PFSK-1 (cell line): ENCODE measurements at regions not wholly inside any gene's neighbourhood (a gene's known extent, or its start where the extent isn't known, plus 50 kb on each side); places are given as distances from the start of the nearest gene placed in this dataset.

Experiments
- FOXP2 ChIP-seq: optimal IDR thresholded peaks from 2 replicates; pipeline ENCODE3; 2011; ENCODE audit warnings: borderline replicate concordance, control low read depth, inconsistent platforms; ENCODE audit not compliant: insufficient read depth; ENCODE audit errors: extremely low read length, extremely low read depth
- POLR2AphosphoS5 ChIP-seq: IDR thresholded peaks from 2 replicates; pipeline ENCODE4 v1.6.1; 2012; ENCODE audit warnings: low read depth, mild to moderate bottlenecking, control low read depth, low read length, moderate library complexity
- REST ChIP-seq, 2 experiments: IDR thresholded peaks; 2 replicates each; pipeline versions ENCODE4 v1.6.1 to v1.8.0; 2011 to 2012; ENCODE audit warnings: low read depth in 2 of 2, low read length in 2 of 2, control low read depth in 1 of 2, inconsistent platforms in 1 of 2, mild to moderate bottlenecking in 1 of 2, moderate library complexity in 1 of 2; ENCODE audit not compliant: insufficient read depth in 1 of 2
- SIN3A ChIP-seq: IDR thresholded peaks from 2 replicates; pipeline ENCODE4 v1.6.1; 2012; ENCODE audit warnings: mild to moderate bottlenecking, low read length, moderate library complexity, borderline replicate concordance; ENCODE audit not compliant: insufficient read depth
- TAF1 ChIP-seq: IDR thresholded peaks from 2 replicates; pipeline ENCODE4 v1.6.1; 2012; ENCODE audit warnings: low read length, control low read depth, borderline replicate concordance; ENCODE audit not compliant: insufficient read depth

DNA sequence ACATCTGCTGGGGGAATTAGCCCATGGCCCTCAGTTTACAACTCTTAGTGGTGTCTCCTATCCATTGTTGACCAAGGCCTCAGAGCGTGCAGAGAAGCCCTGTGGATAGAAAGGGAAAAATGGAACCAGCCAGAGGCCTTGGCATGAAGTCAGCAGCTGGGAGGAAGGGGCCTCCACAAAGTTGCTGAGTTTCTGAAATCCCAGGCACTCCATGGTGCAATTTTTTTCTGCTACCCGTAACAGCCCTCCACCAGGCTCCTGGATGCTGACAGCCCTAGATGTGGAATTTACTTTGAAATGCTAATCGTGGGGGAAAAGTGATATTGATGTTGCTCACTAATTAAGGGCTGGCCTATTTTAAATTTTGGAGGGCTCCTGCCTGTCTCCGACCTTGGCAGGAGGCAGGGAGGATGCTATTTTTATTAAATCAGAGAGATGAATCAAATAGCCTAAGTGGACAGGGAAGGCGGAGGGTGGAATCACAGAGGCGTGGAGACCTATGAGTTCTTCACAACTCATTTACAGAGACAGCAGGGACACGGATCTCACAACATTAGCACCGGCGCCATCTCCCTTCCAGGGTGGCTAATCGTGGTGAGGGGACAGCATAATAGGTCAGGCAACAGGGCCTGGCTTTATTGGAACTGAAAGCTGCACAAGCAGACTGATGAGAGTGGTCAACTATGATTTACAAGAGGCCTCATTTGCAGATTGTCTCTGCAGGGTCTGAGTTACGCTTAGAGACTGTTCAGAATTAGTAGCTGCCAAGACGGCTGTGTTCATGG is 99.8 kb upstream of the WSCD2 start:
- TF ChIP-seq POLR2AphosphoS5 (no peak), TAF1 (no peak), SIN3A (no peak), REST (IDR thresholded peaks at IDR 0.05; ENCODE audit: insufficient read depth in 1 of 2, low read depth in 2 of 2, low read length in 2 of 2) (no peak), FOXP2 (no peak)
